ENCODE measurements at regions not wholly inside any gene's neighbourhood (a gene's known extent, or its start where the extent isn't known, plus 50 kb on each side); places are given as distances from the start of the nearest gene placed in this dataset.

- Histone ChIP-seq H3K27ac (ENCODE audit: insufficient read depth, low read depth, low read length) (no peak overlapping the region), H4K20me1 (replicated peaks; ENCODE audit: control insufficient read depth, extremely low read depth, insufficient read depth, low read length) (no peaks in the 10 kb centered on the region)
- no TSS peak for BruUV-seq (replicated peaks)
These were observed 441.9 kb upstream of the PIK3R1 start for GRCh38 chr5:67773411-67774266.

GRCh38 chr5:67771791-67772190 lies 443.8 kb upstream of the PIK3R1 start:
- H3K9me1 ChIP-seq (replicated peaks; ENCODE audit: control insufficient read depth, extremely low read depth, insufficient read depth, low read length), result no peaks in the 10 kb centered on the region
- POLR2A ChIA-PET, result no interaction called here

More at GRCh38 chr5:67773411-67774266, 441.9 kb upstream of the PIK3R1 start:
- Histone ChIP-seq H3K4me2 (ENCODE audit: insufficient read depth, low read length) (no peak overlapping the region), H3K4me1 (ENCODE audit: control insufficient read depth, extremely low read depth, insufficient read depth, low read length) (peaks cover 2% of the 10 kb centered on the region), H3K9me1 (replicated peaks; ENCODE audit: control insufficient read depth, extremely low read depth, insufficient read depth, low read length) (no peaks in the 10 kb centered on the region), H3K36me3 (ENCODE audit: control insufficient read depth in 2 of 2, extremely low read depth in 1 of 2, insufficient read depth in 2 of 2, low read length in 2 of 2) (no peaks in the 10 kb centered on the region), H3K27me3 (ENCODE audit: control insufficient read depth in 2 of 2, insufficient read depth in 2 of 2, low read length in 2 of 2) (no peaks in the 10 kb centered on the region), H3K79me2 (ENCODE audit: control insufficient read depth, insufficient read depth, low read length) (no peaks in the 10 kb centered on the region), H3K4me3 (replicated peaks in 1 of 3; ENCODE audit: insufficient read depth in 1 of 3, low read depth in 1 of 3, low read length in 3 of 3) (no peak overlapping the region), H2AFZ (ENCODE audit: low read depth, low read length) (no peak overlapping the region), H3K9ac (replicated peaks; ENCODE audit: extremely low read depth, insufficient read depth, low read length) (no peak overlapping the region), H3K9me3 (replicated peaks; ENCODE audit: control insufficient read depth, insufficient read depth, low read length) (no peaks in the 10 kb centered on the region)
- ChIA-PET POLR2A (no interaction called here), CTCF (no interaction called here)
- DNase-seq (ENCODE audit: low read depth, low spot score), result peak; percentile 6
- intact Hi-C loops (cut with micrococcal nuclease), result no loop called here
- no peak for FAIRE-seq
- dilution Hi-C loops (cut with MboI; ENCODE audit: extremely low pct_ligation_motif_present, low sequenced_read_pairs), result no loop called here
- TF ChIP-seq MYC (IDR thresholded peaks at IDR 0.05; ENCODE audit: low read depth, low read length), result no peak
- TF ChIP-seq POLR2A (IDR thresholded peaks at IDR 0.05; ENCODE audit: low read depth, low read length), result no peak
- no peak for TF ChIP-seq MAX (IDR thresholded peaks at IDR 0.05; ENCODE audit: insufficient read depth, insufficient read length)
- no peak for TF ChIP-seq JUN (IDR thresholded peaks at IDR 0.05; ENCODE audit: borderline replicate concordance, insufficient read depth, insufficient read length, low read depth)
- no peak for TF ChIP-seq GATA2 (IDR thresholded peaks at IDR 0.05; ENCODE audit: insufficient read depth, insufficient read length, low read depth, low read length)
- TF ChIP-seq FOS (IDR thresholded peaks at IDR 0.05; ENCODE audit: borderline replicate concordance, insufficient read depth, low read length), result peak; percentile 37

More at GRCh38 chr5:67771791-67772190, 443.8 kb upstream of the PIK3R1 start:
- intact Hi-C loops (cut with micrococcal nuclease), result no loop called here
- Histone ChIP-seq H3K4me2 (ENCODE audit: insufficient read depth, low read length) (no peak overlapping the region), H3K4me1 (ENCODE audit: control insufficient read depth, extremely low read depth, insufficient read depth, low read length) (peaks cover 2% of the 10 kb centered on the region), H3K9me3 (replicated peaks; ENCODE audit: control insufficient read depth, insufficient read depth, low read length) (no peaks in the 10 kb centered on the region), H3K36me3 (ENCODE audit: control insufficient read depth in 2 of 2, extremely low read depth in 1 of 2, insufficient read depth in 2 of 2, low read length in 2 of 2) (no peaks in the 10 kb centered on the region), H3K9ac (replicated peaks; ENCODE audit: extremely low read depth, insufficient read depth, low read length) (no peak overlapping the region), H4K20me1 (replicated peaks; ENCODE audit: control insufficient read depth, extremely low read depth, insufficient read depth, low read length) (no peaks in the 10 kb centered on the region), H2AFZ (ENCODE audit: low read depth, low read length) (no peak overlapping the region), H3K27ac (ENCODE audit: insufficient read depth, low read depth, low read length) (no peak overlapping the region), H3K79me2 (ENCODE audit: control insufficient read depth, insufficient read depth, low read length) (no peaks in the 10 kb centered on the region), H3K27me3 (ENCODE audit: control insufficient read depth in 2 of 2, insufficient read depth in 2 of 2, low read length in 2 of 2) (no peaks in the 10 kb centered on the region), H3K4me3 (replicated peaks in 1 of 3; ENCODE audit: insufficient read depth in 1 of 3, low read depth in 1 of 3, low read length in 3 of 3) (no peak overlapping the region)
- DNase-seq (ENCODE audit: low read depth, low spot score), result no peak
- no TSS peak for BruUV-seq (replicated peaks)
- dilution Hi-C loops (cut with MboI; ENCODE audit: extremely low pct_ligation_motif_present, low sequenced_read_pairs), result no loop called here
- CTCF ChIA-PET, result no interaction called here
- FAIRE-seq, result no peak
- TF ChIP-seq FOS (IDR thresholded peaks at IDR 0.05; ENCODE audit: borderline replicate concordance, insufficient read depth, low read length) (no peak), EZH2 (IDR thresholded peaks at IDR 0.05; ENCODE audit: borderline replicate concordance, low read depth, low read length, severe bottlenecking) (no peak), MYC (IDR thresholded peaks at IDR 0.05; ENCODE audit: low read depth, low read length) (no peak), POLR2A (IDR thresholded peaks at IDR 0.05; ENCODE audit: low read depth, low read length) (no peak), MAX (IDR thresholded peaks at IDR 0.05; ENCODE audit: insufficient read depth, insufficient read length) (no peak), GATA2 (IDR thresholded peaks at IDR 0.05; ENCODE audit: insufficient read depth, insufficient read length, low read depth, low read length) (no peak), CTCF (IDR thresholded peaks at IDR 0.05; ENCODE audit: extremely low read depth in 1 of 2, insufficient read depth in 1 of 2, low read depth in 1 of 2, low read length in 2 of 2) (no peak), JUN (IDR thresholded peaks at IDR 0.05; ENCODE audit: borderline replicate concordance, insufficient read depth, insufficient read length, low read depth) (no peak), POLR2AphosphoS5 (IDR thresholded peaks at IDR 0.05; ENCODE audit: insufficient read depth, low read depth, low read length) (no peak)

Data from endothelial cell of umbilical vein (primary cell).